CD4-positive, alpha-beta T cell treated with Interleukin-12 subunit alpha and Interleukin-12 subunit beta, for 1 hour (primary cell): ENCODE measurements at regions not wholly inside any gene's neighbourhood (a gene's known extent, or its start where the extent isn't known, plus 50 kb on each side); places are given as distances from the start of the nearest gene placed in this dataset.
"Not testable (repeated sequence)": the region's sequence is repeated elsewhere in the genome, so short reads cannot be mapped to it uniquely, and the experiment has no call there.

Experiments used
- DNase-seq: peaks from one replicate; pipeline ENCODE4 v3.0.0-alpha.2; 2020

- not testable (repeated sequence) for DNase-seq
Observed at GRCh38 chr5:30455484-30455883, 738.0 kb upstream of the CDH6 start.

GRCh38 chr5:30453168-30453567 is 740.3 kb upstream of the CDH6 start:
- no peak for DNase-seq

DNA sequence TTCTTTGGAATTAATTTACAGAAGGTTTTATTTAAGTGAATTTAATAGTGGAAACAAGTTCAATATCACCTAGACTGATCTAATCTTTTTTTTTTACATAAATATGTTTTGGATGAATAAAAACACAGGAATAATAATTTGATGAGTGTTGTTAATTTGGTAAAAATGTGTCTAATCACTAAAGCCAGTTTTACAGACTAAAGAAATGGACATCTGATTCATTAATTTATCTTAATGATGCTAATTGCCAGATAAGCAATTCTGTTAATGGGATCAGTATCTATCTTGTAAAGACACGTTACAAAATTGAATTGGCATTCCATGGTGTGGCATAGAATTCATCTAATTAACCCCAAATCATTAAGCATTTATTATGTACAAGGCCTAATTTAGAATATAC is 743.3 kb upstream of the CDH6 start:
- no peak for DNase-seq

- no peak for DNase-seq
Observed at GRCh38 chr5:30447431-30447830, 746.1 kb upstream of the CDH6 start.

- DNase-seq = no peak
Observed at GRCh38 chr5:30446456-30446855, 747.0 kb upstream of the CDH6 start.

GRCh38 chr5:30438785-30439184 is 754.7 kb upstream of the CDH6 start:
- DNase-seq = no peak

DNA sequence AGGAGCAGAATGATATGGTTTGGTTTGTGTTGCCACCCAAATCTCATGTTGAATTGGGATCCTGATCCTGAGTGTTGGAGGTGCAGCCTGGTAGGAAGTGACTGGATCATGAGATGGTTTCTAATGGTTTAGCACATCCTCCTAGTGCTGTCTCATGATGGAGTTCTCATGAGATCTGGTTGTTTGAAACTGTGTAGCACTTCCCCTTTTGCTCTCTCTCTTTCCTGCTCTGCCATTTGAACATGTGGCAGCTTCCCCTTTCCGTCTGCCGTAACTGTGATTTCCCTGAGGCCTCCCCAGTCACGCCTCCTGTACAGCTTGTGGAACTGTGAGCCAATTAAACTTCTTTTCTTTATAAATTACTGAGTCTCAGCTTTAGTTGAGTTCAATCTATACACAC is 756.8 kb upstream of the CDH6 start:
- DNase-seq = no peak

GRCh38 chr5:30428866-30429407 is 764.5 kb upstream of the CDH6 start:
- DNase-seq = not testable (repeated sequence)

GRCh38 chr5:30414078-30414477 is 779.4 kb upstream of the CDH6 start:
- no peak for DNase-seq

DNA sequence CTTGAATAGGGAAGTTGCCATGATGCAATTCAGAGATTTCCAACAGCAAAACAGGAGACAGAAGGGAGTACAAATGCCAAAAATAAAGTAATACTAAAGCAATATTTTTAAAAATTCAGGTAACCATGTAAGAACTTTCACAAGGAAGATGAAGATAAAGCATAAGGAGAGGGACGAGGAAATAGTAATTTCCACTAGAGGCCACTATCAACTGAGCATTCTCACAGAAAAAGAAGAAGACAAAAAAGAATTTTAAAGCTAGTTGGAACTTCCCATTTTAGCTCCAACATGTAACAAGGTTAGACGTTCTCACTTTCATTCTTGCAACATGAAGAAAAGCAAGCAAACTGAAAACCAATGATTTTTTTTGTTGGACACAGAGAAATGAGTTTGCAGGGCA is 779.9 kb upstream of the CDH6 start:
- no peak for DNase-seq

DNA sequence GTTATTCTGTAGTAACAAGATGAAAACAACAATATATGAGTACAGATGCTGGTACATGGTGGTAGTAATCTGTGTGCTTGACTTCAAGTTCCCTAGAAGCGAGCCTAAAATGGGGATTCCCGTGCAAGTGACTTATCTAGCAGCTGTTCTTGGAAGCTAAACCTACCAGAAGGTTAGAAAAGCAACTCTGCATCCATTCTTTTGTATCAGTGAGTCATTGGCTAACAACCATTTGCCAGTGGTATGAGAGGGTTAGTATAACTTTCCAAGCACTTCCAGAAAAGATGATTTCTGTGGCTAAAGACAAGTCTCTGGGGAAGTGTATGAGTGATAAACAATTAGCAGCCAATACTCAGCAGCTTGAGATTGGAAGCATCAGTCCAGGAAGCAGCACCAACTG is 787.7 kb upstream of the CDH6 start:
- DNase-seq = no peak

GRCh38 chr5:30401479-30402058 is 791.9 kb upstream of the CDH6 start:
- DNase-seq = no peak

GRCh38 chr5:30398423-30398822 is 795.1 kb upstream of the CDH6 start:
- DNase-seq = no peak

DNA sequence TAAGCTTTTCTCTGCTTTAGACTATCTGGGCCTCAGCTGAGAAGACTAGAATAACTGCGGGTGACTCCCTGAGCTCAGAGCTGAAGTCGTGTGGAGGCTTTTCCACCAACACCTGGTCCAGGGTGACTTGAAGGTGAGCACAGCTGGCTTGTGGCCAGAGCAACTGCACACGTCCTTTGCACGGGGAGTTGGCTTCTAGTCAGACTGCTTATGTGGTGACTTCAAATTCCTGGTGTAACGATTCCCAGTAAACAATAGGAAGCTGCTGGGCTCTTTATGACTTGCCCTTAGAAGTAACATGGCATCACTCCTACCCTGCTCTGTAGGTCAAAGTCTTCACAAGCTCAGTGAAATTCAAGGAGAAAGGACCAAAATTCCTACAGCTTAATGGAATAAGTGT is 800.6 kb upstream of the CDH6 start:
- DNase-seq = no peak

- no peak for DNase-seq
Observed at GRCh38 chr5:30390095-30390494, 803.4 kb upstream of the CDH6 start.

DNA sequence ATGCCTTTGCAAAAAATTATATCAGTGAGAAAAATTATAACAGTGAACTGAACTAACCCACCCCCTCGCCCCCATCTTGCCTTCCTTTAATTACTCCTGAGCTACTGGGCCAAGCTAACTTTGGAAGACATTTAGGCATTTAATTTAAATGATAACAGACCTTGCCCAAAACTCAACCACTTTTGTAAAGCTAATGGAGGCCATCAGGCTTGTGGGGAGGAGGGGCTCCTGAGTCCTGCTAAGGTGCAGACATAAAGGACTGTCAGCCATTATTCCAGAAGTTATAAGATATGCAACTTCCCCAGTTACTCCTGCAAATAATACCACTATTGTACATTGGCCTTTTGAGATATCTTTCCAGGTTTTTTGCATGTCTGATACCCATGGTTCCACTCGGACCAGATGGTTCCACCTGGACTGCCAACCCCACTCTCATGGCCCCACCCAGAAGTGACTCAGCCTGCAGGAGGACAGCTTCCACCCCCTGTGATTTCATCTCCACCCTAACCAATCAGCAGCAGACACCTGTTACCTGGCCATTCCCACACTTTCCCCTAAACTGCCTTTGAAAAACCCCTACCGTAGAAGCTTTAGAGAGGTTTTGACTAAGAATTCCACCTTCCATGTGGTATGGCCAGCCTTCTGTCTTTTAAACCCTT is 805.4 kb upstream of the CDH6 start:
- DNase-seq = no peak

GRCh38 chr5:30385754-30386153 is 807.7 kb upstream of the CDH6 start:
- no peak for DNase-seq

DNA sequence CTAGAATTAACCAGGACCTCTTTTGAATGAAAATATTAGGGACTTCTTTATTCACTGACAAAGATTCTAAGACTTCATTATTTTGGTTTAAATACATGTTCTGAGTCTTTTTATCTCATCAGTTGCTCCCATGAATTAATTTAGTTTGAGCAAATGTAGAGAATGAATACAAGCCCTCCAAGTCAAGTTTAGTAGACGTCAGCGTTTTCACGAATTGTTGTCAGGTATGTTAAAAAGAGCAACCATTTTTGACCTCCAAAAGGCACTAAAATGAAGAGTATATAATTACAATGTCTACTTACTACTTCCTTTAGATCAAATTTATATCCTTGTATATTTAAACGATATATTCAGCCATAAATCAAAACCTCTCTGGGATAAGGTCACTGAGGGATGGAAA is 809.3 kb upstream of the CDH6 start:
- no peak for DNase-seq

- DNase-seq = no peak
Observed at GRCh38 chr5:30380228-30380627, 813.3 kb upstream of the CDH6 start.

DNA sequence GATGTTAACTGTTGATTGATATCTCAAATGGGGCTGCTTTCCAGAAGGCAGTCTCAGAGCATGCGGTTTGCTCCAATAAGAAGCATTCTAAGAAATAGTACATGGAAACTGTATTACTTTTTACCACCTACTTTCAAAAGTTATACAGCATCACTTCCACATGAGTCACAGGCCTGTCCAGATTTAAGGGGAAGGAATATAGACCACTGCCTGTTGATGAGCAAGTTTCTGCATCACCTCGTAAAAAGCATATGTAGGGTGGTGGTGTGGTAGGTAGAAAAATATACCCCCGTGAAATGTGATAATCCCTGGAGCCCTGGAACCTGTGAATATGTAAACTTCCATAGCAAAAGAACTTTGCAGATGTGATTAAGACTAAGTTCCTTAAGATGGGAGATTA is 816.6 kb upstream of the CDH6 start:
- DNase-seq = no peak

- DNase-seq = no peak
Observed at GRCh38 chr5:30368064-30368463, 825.4 kb upstream of the CDH6 start.

GRCh38 chr5:30365031-30365430 is 828.5 kb upstream of the CDH6 start:
- DNase-seq = not testable (repeated sequence)

- DNase-seq = no peak
Observed at GRCh38 chr5:30357371-30357770, 836.1 kb upstream of the CDH6 start.

DNA sequence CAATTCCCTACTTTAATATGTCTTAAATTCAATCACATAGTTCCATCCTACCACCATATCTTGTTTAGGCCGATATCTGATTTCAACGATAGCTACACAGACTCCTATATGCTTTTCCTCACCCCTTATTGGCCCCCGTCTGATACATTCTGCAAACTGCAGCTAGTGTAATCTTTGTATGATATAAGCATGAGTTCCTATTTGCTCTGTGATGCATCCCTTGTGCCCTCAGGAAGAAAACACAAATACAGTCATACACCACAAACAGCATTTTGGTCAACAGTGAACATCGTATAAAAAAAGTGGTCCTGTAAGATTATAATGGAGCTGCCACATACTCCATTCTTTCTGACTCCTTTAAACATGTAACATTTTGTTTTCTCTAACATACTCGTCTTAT is 837.8 kb upstream of the CDH6 start:
- no peak for DNase-seq

- DNase-seq = no peak
Observed at GRCh38 chr5:30347858-30348257, 845.6 kb upstream of the CDH6 start.
